ENCODE measurements at regions not wholly inside any gene's neighbourhood (a gene's known extent, or its start where the extent isn't known, plus 50 kb on each side); places are given as distances from the start of the nearest gene placed in this dataset.
A peak's percentile ranks its signal among the peaks of the same experiment; 100 is the strongest.

GRCh38 chr2:37583402-37583801 lies 88.0 kb downstream of the CDC42EP3 start:
- Histone ChIP-seq H3K27ac (ENCODE audit: low read depth in 2 of 2, low read length in 1 of 2) (no peak overlapping the region), H3K4me3 (ENCODE audit: low read depth in 1 of 2, low read length in 2 of 2) (no peak overlapping the region), H3K27me3 (ENCODE audit: control insufficient read depth in 1 of 2, insufficient read depth in 2 of 2, low read length in 2 of 2) (no peaks in the 10 kb centered on the region), H3K36me3 (ENCODE audit: control insufficient read depth in 2 of 2, insufficient read depth in 2 of 2, low read length in 1 of 2) (no peaks in the 10 kb centered on the region), H3K4me1 (ENCODE audit: control insufficient read depth in 2 of 2, insufficient read depth in 2 of 2, low read length in 1 of 2) (peaks cover 0 to 5% of the 10 kb centered on the region in 2 donors), H3K9me3 (ENCODE audit: control insufficient read depth in 2 of 2, insufficient read depth in 1 of 2, low read depth in 1 of 2, low read length in 1 of 2) (peaks cover 2 to 4% of the 10 kb centered on the region in 2 donors)
- WGBS, 2 donors = 60 to 65% methylated on average over 3 of the region's 3 CpGs

DNA sequence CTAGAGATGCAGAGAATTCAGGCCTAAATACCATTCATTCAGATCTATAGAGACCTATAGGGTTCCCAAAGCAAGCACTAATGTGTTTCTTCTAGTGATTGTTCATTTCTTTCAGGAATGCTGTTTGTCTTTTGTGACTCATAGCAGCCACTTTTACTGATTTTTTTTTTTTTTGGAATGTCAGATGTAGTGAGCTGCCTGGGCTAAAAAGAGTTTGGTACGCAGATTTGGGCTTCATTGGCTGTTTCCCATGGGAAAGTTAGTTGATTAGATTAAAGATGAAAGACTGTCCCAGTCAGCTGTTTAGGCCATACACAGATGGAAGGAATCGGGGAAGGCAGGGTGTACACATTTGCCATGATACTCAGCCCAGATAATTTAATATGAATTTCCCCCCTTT lies 87.6 kb downstream of the CDC42EP3 start:
- Histone ChIP-seq H3K27me3 (ENCODE audit: control insufficient read depth in 1 of 2, insufficient read depth in 2 of 2, low read length in 2 of 2) (no peaks in the 10 kb centered on the region), H3K4me1 (ENCODE audit: control insufficient read depth in 2 of 2, insufficient read depth in 2 of 2, low read length in 1 of 2) (peaks cover 0 to 6% of the 10 kb centered on the region in 2 donors), H3K27ac (ENCODE audit: low read depth in 2 of 2, low read length in 1 of 2) (no peak overlapping the region), H3K4me3 (ENCODE audit: low read depth in 1 of 2, low read length in 2 of 2) (no peak overlapping the region), H3K36me3 (ENCODE audit: control insufficient read depth in 2 of 2, insufficient read depth in 2 of 2, low read length in 1 of 2) (no peaks in the 10 kb centered on the region), H3K9me3 (ENCODE audit: control insufficient read depth in 2 of 2, insufficient read depth in 1 of 2, low read depth in 1 of 2, low read length in 1 of 2) (peaks cover 2 to 4% of the 10 kb centered on the region in 2 donors)
- 52 to 61% methylated on average over 2 of the region's 2 CpGs for WGBS, 2 donors

- Histone ChIP-seq H3K27ac (ENCODE audit: low read depth in 2 of 2, low read length in 1 of 2) (peak overlapping the region; percentile 42 to 56), H3K4me1 (ENCODE audit: control insufficient read depth in 2 of 2, insufficient read depth in 2 of 2, low read length in 1 of 2) (peaks cover 0 to 6% of the 10 kb centered on the region in 2 donors), H3K27me3 (ENCODE audit: control insufficient read depth in 1 of 2, insufficient read depth in 2 of 2, low read length in 2 of 2) (no peaks in the 10 kb centered on the region), H3K9me3 (ENCODE audit: control insufficient read depth in 2 of 2, insufficient read depth in 1 of 2, low read depth in 1 of 2, low read length in 1 of 2) (peaks cover 0 to 2% of the 10 kb centered on the region in 2 donors), H3K4me3 (ENCODE audit: low read depth in 1 of 2, low read length in 2 of 2) (no peak overlapping the region), H3K36me3 (ENCODE audit: control insufficient read depth in 2 of 2, insufficient read depth in 2 of 2, low read length in 1 of 2) (no peaks in the 10 kb centered on the region)
- 48 to 49% methylated on average over 5 of the region's 5 CpGs for WGBS, 2 donors
These were observed 86.0 kb downstream of the CDC42EP3 start for GRCh38 chr2:37585295-37585908.

DNA sequence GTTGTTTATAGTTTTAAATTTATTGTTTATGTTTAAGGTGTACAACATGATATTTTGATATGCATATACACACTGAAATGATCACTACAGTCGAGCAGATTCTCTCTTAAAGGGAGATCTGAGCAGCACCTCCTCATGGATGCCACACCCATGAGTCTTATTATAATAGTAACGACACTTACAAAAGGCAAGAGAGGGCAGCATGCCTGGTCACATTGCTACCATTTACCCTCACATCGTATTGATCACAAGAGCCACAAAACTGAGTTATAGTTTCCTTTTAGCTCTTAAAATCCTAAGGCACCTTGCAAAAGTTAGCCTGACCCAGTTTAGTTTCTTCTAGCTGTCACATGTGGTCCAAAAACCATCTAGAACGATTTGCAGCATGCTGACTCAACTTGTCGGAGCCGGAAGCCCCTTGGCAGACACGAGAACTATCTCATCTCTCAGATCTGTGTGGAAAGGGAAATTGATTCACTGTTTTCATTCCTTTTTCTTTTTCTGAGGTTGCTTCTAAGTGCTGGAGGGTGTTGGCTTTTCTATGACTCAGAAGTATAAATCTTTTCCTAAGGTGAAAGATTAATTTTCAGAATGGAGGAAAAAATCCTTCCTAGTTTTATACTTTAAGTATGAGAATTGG lies 85.3 kb downstream of the CDC42EP3 start:
- peaks cover 0 to 6% of the 10 kb centered on the region in 2 donors for H3K4me1 ChIP-seq (ENCODE audit: control insufficient read depth in 2 of 2, insufficient read depth in 2 of 2, low read length in 1 of 2)
- peaks cover 0 to 2% of the 10 kb centered on the region in 2 donors for H3K9me3 ChIP-seq (ENCODE audit: control insufficient read depth in 2 of 2, insufficient read depth in 1 of 2, low read depth in 1 of 2, low read length in 1 of 2)
- 8 to 14% methylated on average over 7 of the region's 7 CpGs for WGBS, 2 donors
- no peaks in the 10 kb centered on the region for H3K36me3 ChIP-seq (ENCODE audit: control insufficient read depth in 2 of 2, insufficient read depth in 2 of 2, low read length in 1 of 2)
- H3K27ac ChIP-seq (ENCODE audit: low read depth in 2 of 2, low read length in 1 of 2) = peak overlapping the region in 1 of 2 donors; percentile 26
- H3K4me3 ChIP-seq (ENCODE audit: low read depth in 1 of 2, low read length in 2 of 2) = no peak overlapping the region
- H3K27me3 ChIP-seq (ENCODE audit: control insufficient read depth in 1 of 2, insufficient read depth in 2 of 2, low read length in 2 of 2) = no peaks in the 10 kb centered on the region

DNA sequence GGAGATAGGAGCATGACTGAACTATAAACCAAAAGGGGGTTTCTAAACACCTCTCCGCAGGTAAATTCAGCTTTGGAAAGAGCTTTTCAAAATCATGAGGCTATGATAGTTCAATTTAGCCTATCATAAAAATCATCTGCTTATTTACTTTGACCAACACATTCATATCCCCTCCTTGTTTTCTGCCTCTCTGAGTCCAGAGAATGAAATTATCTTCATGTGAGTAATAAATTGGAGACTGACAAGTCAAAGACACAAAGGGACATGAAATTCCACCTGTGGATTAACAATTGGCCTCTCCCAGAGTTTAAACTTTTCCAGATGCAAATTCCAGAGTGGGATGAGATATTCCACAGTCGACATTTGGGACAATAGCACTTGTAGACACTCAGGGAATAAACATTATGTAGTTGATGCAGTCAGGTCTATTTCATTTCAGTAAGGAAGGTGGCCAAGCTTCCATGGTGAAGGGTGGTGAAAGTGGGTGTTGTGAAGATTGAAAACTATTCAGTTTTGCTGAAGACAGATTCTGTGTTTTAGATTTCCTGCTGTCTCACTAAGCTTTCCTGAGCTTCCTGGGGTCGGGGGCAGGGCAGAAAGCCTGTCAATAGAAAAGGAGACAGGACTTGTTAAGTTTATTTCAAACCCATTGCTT lies 84.7 kb downstream of the CDC42EP3 start:
- WGBS, 2 donors = 57 to 65% methylated on average over 3 of the region's 3 CpGs
- no peak overlapping the region for H3K4me3 ChIP-seq (ENCODE audit: low read depth in 1 of 2, low read length in 2 of 2)
- H3K27me3 ChIP-seq (ENCODE audit: control insufficient read depth in 1 of 2, insufficient read depth in 2 of 2, low read length in 2 of 2) = no peaks in the 10 kb centered on the region
- peaks cover 0 to 2% of the 10 kb centered on the region in 2 donors for H3K9me3 ChIP-seq (ENCODE audit: control insufficient read depth in 2 of 2, insufficient read depth in 1 of 2, low read depth in 1 of 2, low read length in 1 of 2)
- peak overlapping the region in 1 of 2 donors; percentile 26 for H3K27ac ChIP-seq (ENCODE audit: low read depth in 2 of 2, low read length in 1 of 2)
- peaks cover 0 to 6% of the 10 kb centered on the region in 2 donors for H3K4me1 ChIP-seq (ENCODE audit: control insufficient read depth in 2 of 2, insufficient read depth in 2 of 2, low read length in 1 of 2)
- H3K36me3 ChIP-seq (ENCODE audit: control insufficient read depth in 2 of 2, insufficient read depth in 2 of 2, low read length in 1 of 2) = no peaks in the 10 kb centered on the region

DNA sequence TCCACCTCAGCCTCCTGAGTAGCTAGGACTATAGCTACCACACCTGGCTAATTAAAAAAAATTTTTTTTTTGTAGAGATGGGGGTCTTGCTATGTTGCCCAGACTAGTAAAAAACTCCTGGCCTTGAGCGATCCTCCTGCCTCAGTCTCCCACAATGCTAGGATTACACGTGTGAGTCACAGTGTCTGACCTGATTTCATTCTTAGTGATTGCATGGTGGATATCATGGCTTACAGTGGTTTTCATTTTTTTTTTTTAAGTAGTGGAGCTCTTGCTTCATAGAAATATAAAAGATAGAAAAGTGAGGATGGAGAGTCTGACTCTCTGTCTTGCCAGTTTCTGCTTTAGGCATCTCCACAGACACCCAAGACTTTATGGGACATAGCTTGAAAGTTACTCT lies 83.6 kb downstream of the CDC42EP3 start:
- Histone ChIP-seq H3K27ac (ENCODE audit: low read depth in 2 of 2, low read length in 1 of 2) (no peak overlapping the region), H3K27me3 (ENCODE audit: control insufficient read depth in 1 of 2, insufficient read depth in 2 of 2, low read length in 2 of 2) (no peaks in the 10 kb centered on the region)
- 69 to 77% methylated on average over 2 of the region's 2 CpGs for WGBS, 2 donors

DNA sequence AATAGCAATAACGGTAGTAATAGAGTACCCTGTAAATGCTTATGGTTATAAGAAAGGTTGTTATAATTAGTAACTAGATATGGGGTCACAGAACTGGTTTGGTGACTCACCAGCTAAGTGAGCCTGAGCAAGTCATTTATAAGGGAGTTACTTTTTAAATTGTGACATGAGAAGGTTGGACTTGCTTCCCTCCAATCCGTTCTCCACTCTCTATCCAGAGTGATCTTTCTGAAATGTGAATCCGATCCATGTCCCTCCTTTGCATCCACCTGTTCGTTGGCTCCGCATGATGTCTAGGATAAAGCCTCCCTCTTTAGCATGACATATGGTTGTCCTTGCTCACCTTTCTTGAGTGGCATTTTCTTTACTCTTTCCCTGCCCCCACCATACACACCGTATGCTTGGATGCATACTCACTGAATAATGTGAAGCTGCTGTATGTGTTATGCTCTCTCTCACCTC lies 83.1 kb downstream of the CDC42EP3 start:
- H3K4me1 ChIP-seq (ENCODE audit: control insufficient read depth in 2 of 2, insufficient read depth in 2 of 2, low read length in 1 of 2) = peaks cover 0 to 4% of the 10 kb centered on the region in 2 donors
- H3K36me3 ChIP-seq (ENCODE audit: control insufficient read depth in 2 of 2, insufficient read depth in 2 of 2, low read length in 1 of 2) = no peaks in the 10 kb centered on the region
- H3K9me3 ChIP-seq (ENCODE audit: control insufficient read depth in 2 of 2, insufficient read depth in 1 of 2, low read depth in 1 of 2, low read length in 1 of 2) = peaks cover 0 to 2% of the 10 kb centered on the region in 2 donors
- 58 to 61% methylated on average over 6 of the region's 6 CpGs for WGBS, 2 donors
- no peaks in the 10 kb centered on the region for H3K27me3 ChIP-seq (ENCODE audit: control insufficient read depth in 1 of 2, insufficient read depth in 2 of 2, low read length in 2 of 2)
- no peak overlapping the region for H3K4me3 ChIP-seq (ENCODE audit: low read depth in 1 of 2, low read length in 2 of 2)
- H3K27ac ChIP-seq (ENCODE audit: low read depth in 2 of 2, low read length in 1 of 2) = no peak overlapping the region

More for the DNA sequence above, 83.6 kb downstream of the CDC42EP3 start:
- peaks cover 0 to 2% of the 10 kb centered on the region in 2 donors for H3K9me3 ChIP-seq (ENCODE audit: control insufficient read depth in 2 of 2, insufficient read depth in 1 of 2, low read depth in 1 of 2, low read length in 1 of 2)
- H3K36me3 ChIP-seq (ENCODE audit: control insufficient read depth in 2 of 2, insufficient read depth in 2 of 2, low read length in 1 of 2) = no peaks in the 10 kb centered on the region
- peaks cover 0 to 6% of the 10 kb centered on the region in 2 donors for H3K4me1 ChIP-seq (ENCODE audit: control insufficient read depth in 2 of 2, insufficient read depth in 2 of 2, low read length in 1 of 2)
- H3K4me3 ChIP-seq (ENCODE audit: low read depth in 1 of 2, low read length in 2 of 2) = no peak overlapping the region

DNA sequence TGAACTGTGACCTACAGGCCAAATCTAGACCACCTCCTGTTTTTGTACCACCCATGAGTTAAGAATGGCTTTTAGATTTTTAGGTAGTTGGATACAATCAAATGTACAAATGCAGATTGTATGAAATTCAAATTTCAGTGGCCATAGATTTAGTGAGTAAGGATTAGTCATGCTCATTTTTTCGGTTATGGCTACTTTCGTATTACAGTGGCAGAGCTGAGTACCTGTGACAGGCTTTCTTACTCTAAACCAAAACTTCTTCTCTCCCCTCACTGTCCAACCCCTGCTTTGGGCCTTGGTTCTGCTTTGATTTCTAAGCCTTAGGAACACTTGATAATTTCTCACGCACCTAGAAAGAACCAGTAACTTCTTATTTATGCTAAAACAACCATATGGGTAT lies 82.1 kb downstream of the CDC42EP3 start:
- WGBS, 2 donors = 81 to 84% methylated on average over 3 of the region's 3 CpGs
- no peak overlapping the region for H3K4me3 ChIP-seq (ENCODE audit: low read depth in 1 of 2, low read length in 2 of 2)
- H3K27ac ChIP-seq (ENCODE audit: low read depth in 2 of 2, low read length in 1 of 2) = no peak overlapping the region

DNA sequence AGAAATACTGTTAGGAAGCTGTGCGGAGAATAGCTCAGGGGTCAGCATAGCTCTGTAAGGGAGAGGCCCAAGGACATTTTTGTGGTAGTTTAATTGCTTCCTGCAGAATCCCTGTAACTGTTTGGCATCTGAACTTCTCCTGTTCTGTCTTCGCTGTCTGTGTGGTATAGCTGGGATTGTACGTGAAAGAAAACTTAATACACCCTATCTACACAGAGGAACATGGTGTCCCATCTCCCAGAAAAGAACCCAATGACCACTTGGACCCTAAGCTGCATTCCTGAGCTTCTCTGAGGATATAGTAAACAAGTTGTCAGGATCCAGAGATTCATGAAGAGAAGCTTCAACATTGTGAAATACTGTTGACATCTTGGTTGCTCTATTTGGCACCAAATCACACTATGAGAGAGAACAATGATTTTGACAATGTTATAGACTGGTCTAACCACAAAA lies 81.3 kb downstream of the CDC42EP3 start:
- 78 to 86% methylated on average over 3 of the region's 3 CpGs for WGBS, 2 donors
- H3K9me3 ChIP-seq (ENCODE audit: control insufficient read depth in 2 of 2, insufficient read depth in 1 of 2, low read depth in 1 of 2, low read length in 1 of 2) = peaks cover 0 to 2% of the 10 kb centered on the region in 2 donors
- H3K36me3 ChIP-seq (ENCODE audit: control insufficient read depth in 2 of 2, insufficient read depth in 2 of 2, low read length in 1 of 2) = no peaks in the 10 kb centered on the region
- H3K27me3 ChIP-seq (ENCODE audit: control insufficient read depth in 1 of 2, insufficient read depth in 2 of 2, low read length in 2 of 2) = no peaks in the 10 kb centered on the region
- H3K4me3 ChIP-seq (ENCODE audit: low read depth in 1 of 2, low read length in 2 of 2) = no peak overlapping the region
- no peak overlapping the region for H3K27ac ChIP-seq (ENCODE audit: low read depth in 2 of 2, low read length in 1 of 2)
- H3K4me1 ChIP-seq (ENCODE audit: control insufficient read depth in 2 of 2, insufficient read depth in 2 of 2, low read length in 1 of 2) = peaks cover 0 to 4% of the 10 kb centered on the region in 2 donors

More for the DNA sequence above, 82.1 kb downstream of the CDC42EP3 start:
- H3K27me3 ChIP-seq (ENCODE audit: control insufficient read depth in 1 of 2, insufficient read depth in 2 of 2, low read length in 2 of 2) = no peaks in the 10 kb centered on the region
- no peaks in the 10 kb centered on the region for H3K36me3 ChIP-seq (ENCODE audit: control insufficient read depth in 2 of 2, insufficient read depth in 2 of 2, low read length in 1 of 2)
- H3K4me1 ChIP-seq (ENCODE audit: control insufficient read depth in 2 of 2, insufficient read depth in 2 of 2, low read length in 1 of 2) = peaks cover 0 to 4% of the 10 kb centered on the region in 2 donors
- H3K9me3 ChIP-seq (ENCODE audit: control insufficient read depth in 2 of 2, insufficient read depth in 1 of 2, low read depth in 1 of 2, low read length in 1 of 2) = peaks cover 0 to 2% of the 10 kb centered on the region in 2 donors

All from esophagus (tissue), 2 donors.